HG02623 (cell line): ENCODE measurements at regions not wholly inside any gene's neighbourhood (a gene's known extent, or its start where the extent isn't known, plus 50 kb on each side); places are given as distances from the start of the nearest gene placed in this dataset.
"Not testable (repeated sequence)": the region's sequence is repeated elsewhere in the genome, so short reads cannot be mapped to it uniquely, and the experiment has no call there.

Experiments used
- ATAC-seq: cut with Tn5 transposase; IDR thresholded peaks from one replicate; pipeline ENCODE4 v1.9.1; 2021; ENCODE audit warnings: moderate library complexity; ENCODE audit not compliant: unreplicated experiment

- ATAC-seq: no peak
Observed at GRCh38 chr13:24617256-24618010, 62.8 kb upstream of the ATP12A start.

- ATAC-seq: peak; percentile 52
Observed at GRCh38 chr13:24618011-24618955, 61.9 kb upstream of the ATP12A start.

- no peak for ATAC-seq
Observed at GRCh38 chr13:24619282-24619681, 60.9 kb upstream of the ATP12A start.

GRCh38 chr13:24622481-24623148 lies 57.6 kb upstream of the ATP12A start:
- ATAC-seq: not testable (repeated sequence)

- ATAC-seq: no peak
Observed at GRCh38 chr13:24623149-24623665, 57.0 kb upstream of the ATP12A start.

- no peak for ATAC-seq
Observed at GRCh38 chr13:24624363-24624762, 55.8 kb upstream of the ATP12A start.

GRCh38 chr13:24624801-24625231 lies 55.4 kb upstream of the ATP12A start:
- ATAC-seq: no peak

GRCh38 chr13:24625331-24625731 lies 54.9 kb upstream of the ATP12A start:
- ATAC-seq: no peak

GRCh38 chr13:24625870-24626849 lies 54.0 kb upstream of the ATP12A start:
- ATAC-seq: no peak

GRCh38 chr13:24627090-24627714 lies 53.0 kb upstream of the ATP12A start:
- no peak for ATAC-seq

GRCh38 chr13:24627946-24628345 lies 52.3 kb upstream of the ATP12A start:
- ATAC-seq: no peak

- ATAC-seq: no peak
Observed at GRCh38 chr13:24629320-24629719, 50.9 kb upstream of the ATP12A start.

GRCh38 chr13:24630121-24630520 lies 50.1 kb upstream of the ATP12A start:
- no peak for ATAC-seq
